Mesendoderm (in vitro differentiated cells): ENCODE measurements at regions not wholly inside any gene's neighbourhood (a gene's known extent, or its start where the extent isn't known, plus 50 kb on each side); places are given as distances from the start of the nearest gene placed in this dataset.

Experiments used
- DNase-seq: peaks from one replicate; pipeline ENCODE4 v3.0.0; 2013
- H2AK5ac ChIP-seq: 2 replicates; pipeline ENCODE4 v1.6.1; 2013; ENCODE audit warnings: low read length, inconsistent platforms
- H2BK120ac ChIP-seq: 2 replicates; pipeline ENCODE4 v1.6.1; 2013; ENCODE audit warnings: low read depth, mild to moderate bottlenecking, low read length, moderate library complexity, mixed read lengths
- H2BK15ac ChIP-seq: replicated peaks from 2 replicates; pipeline ENCODE4 v1.6.1; 2013; ENCODE audit warnings: low read depth, mild to moderate bottlenecking, moderate library complexity
- H2BK5ac ChIP-seq: 2 replicates; pipeline ENCODE4 v1.6.1; 2013; ENCODE audit warnings: low read length, inconsistent platforms
- H3K18ac ChIP-seq: 2 replicates; pipeline ENCODE4 v1.6.1; 2013; ENCODE audit warnings: mild to moderate bottlenecking, low read length, mixed read lengths
- H3K23ac ChIP-seq: one replicate; pipeline ENCODE4 v1.6.1; 2013; ENCODE audit warnings: low read length
- H3K27ac ChIP-seq: 2 replicates; pipeline ENCODE4 v1.5.1; 2013; ENCODE audit warnings: low read depth, mild to moderate bottlenecking, inconsistent platforms, low read length, moderate library complexity
- H3K27me3 ChIP-seq: 2 replicates; pipeline ENCODE4 v1.6.1; 2013; ENCODE audit warnings: low read length, control low read depth, mild to moderate bottlenecking, inconsistent platforms; ENCODE audit not compliant: insufficient read depth, poor library complexity
- H3K36me3 ChIP-seq: 2 replicates; pipeline ENCODE4 v1.6.1; 2013; ENCODE audit warnings: low read length, inconsistent platforms; ENCODE audit not compliant: control insufficient read depth, insufficient read depth
- H3K4ac ChIP-seq: one replicate; pipeline ENCODE4 v1.6.1; 2013; ENCODE audit warnings: low read depth, mild to moderate bottlenecking, low read length, moderate library complexity
- H3K4me1 ChIP-seq: 2 replicates; pipeline ENCODE4 v1.6.1; 2013; ENCODE audit warnings: low read depth, low read length, inconsistent platforms; ENCODE audit not compliant: control insufficient read depth
- H3K4me2 ChIP-seq: 2 replicates; pipeline ENCODE4 v1.6.1; 2013; ENCODE audit warnings: low read length
- H3K4me3 ChIP-seq: 2 replicates; pipeline ENCODE4 v1.5.1; 2013; ENCODE audit warnings: mild to moderate bottlenecking, low read length
- H3K56ac ChIP-seq: one replicate; pipeline ENCODE4 v1.6.1; 2013; ENCODE audit warnings: low read length
- H3K79me1 ChIP-seq: 2 replicates; pipeline ENCODE4 v1.6.1; 2013; ENCODE audit warnings: low read length, inconsistent platforms
- H3K79me2 ChIP-seq: 2 replicates; pipeline ENCODE4 v1.6.1; 2013; ENCODE audit warnings: mild to moderate bottlenecking, low read length; ENCODE audit not compliant: control insufficient read depth, insufficient read depth
- H3K9ac ChIP-seq: 2 replicates; pipeline ENCODE4 v1.6.1; 2013; ENCODE audit warnings: low read length, inconsistent platforms
- H4K5ac ChIP-seq: one replicate; pipeline ENCODE4 v1.6.1; 2013; ENCODE audit warnings: low read length
- H4K8ac ChIP-seq: one replicate; pipeline ENCODE4 v1.6.1; 2013; ENCODE audit warnings: low read depth, mild to moderate bottlenecking, control low read depth, low read length, moderate library complexity
- WGBS: extraction: QIAGEN DNeasy Blood & Tissue Kit; methylation state at CpG from one replicate; pipeline ENCODE4 v1.1.7; 2013; ENCODE audit warnings: low lambda C conversion rate, missing lambda C conversion rate; ENCODE audit not compliant: insufficient coverage; ENCODE audit errors: extremely low coverage; 5-methylcytosine and 5-hydroxymethylcytosine counted together

DNA sequence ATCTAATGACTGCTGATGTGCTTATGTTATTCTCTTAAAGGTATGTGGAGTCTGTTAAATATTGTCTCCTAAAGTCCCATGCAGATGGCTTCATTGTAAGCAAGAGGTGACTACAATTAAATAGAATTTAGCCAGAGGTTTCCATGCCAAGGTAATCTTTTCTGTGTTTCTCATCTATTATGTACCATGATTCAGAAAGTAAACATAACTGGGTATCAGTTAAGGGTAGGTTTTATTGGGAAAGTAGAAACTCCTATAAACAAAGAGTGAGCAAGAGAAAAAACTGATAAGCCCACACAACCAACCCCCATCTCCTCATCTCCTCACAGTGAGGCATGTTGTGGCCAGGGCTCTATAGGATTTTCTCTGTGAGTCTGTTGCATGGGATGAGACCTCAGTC, 611.7 kb downstream of the SNAPC1 start:
- H3K79me1 ChIP-seq = no peaks in the 10 kb centered on the region
- no peak overlapping the region for H3K9ac ChIP-seq
- no peak overlapping the region for H2BK15ac ChIP-seq
- H3K27me3 ChIP-seq = no peaks in the 10 kb centered on the region
- no peak overlapping the region for H2BK120ac ChIP-seq
- H4K8ac ChIP-seq = no peak overlapping the region
- no peaks in the 10 kb centered on the region for H3K79me2 ChIP-seq
- no peak for DNase-seq
- no peak overlapping the region for H3K4ac ChIP-seq
- H3K56ac ChIP-seq = no peak overlapping the region
- H3K4me1 ChIP-seq = no peaks in the 10 kb centered on the region
- H3K23ac ChIP-seq = no peak overlapping the region
- H3K27ac ChIP-seq = no peak overlapping the region
- H3K36me3 ChIP-seq = no peaks in the 10 kb centered on the region
- no peak overlapping the region for H2BK5ac ChIP-seq
- no peak overlapping the region for H4K5ac ChIP-seq
- no peak overlapping the region for H3K18ac ChIP-seq
- no peak overlapping the region for H3K4me3 ChIP-seq
- no peak overlapping the region for H2AK5ac ChIP-seq
- H3K4me2 ChIP-seq = no peak overlapping the region

DNA sequence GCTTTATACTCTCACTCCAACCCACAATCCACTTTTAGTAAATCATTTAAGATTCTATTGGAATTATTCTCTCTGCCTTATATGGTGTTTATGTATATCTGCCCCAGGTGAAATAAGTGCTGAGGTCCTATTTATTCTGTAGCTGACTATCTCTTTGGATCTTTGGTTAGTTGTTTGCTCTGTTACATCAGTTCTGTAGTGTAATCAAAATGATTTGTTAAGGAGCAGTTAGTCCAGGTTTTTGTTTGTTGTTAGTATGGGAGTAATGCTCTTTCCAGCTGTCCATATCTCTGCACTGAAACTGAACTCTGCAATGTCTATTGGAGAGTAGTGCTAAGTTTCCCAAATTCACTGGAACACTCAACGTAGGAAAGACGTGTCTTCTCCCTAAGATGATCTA, 615.8 kb downstream of the SNAPC1 start:
- no peak for DNase-seq
- no peak overlapping the region for H3K18ac ChIP-seq
- H3K79me1 ChIP-seq = no peaks in the 10 kb centered on the region
- H3K4me1 ChIP-seq = no peaks in the 10 kb centered on the region
- H2BK15ac ChIP-seq = no peak overlapping the region
- H3K27ac ChIP-seq = no peak overlapping the region
- no peak overlapping the region for H2BK5ac ChIP-seq
- H3K4me2 ChIP-seq = no peak overlapping the region
- H4K8ac ChIP-seq = no peak overlapping the region
- H4K5ac ChIP-seq = no peak overlapping the region
- no peak overlapping the region for H3K9ac ChIP-seq
- no peaks in the 10 kb centered on the region for H3K36me3 ChIP-seq
- no peak overlapping the region for H3K23ac ChIP-seq
- H2AK5ac ChIP-seq = no peak overlapping the region
- H3K56ac ChIP-seq = no peak overlapping the region
- WGBS = no CpG with 5 or more reads among the region's 2 CpGs
- no peak overlapping the region for H2BK120ac ChIP-seq
- no peaks in the 10 kb centered on the region for H3K27me3 ChIP-seq
- H3K4ac ChIP-seq = no peak overlapping the region
- no peaks in the 10 kb centered on the region for H3K79me2 ChIP-seq
- H3K4me3 ChIP-seq = no peak overlapping the region

DNA sequence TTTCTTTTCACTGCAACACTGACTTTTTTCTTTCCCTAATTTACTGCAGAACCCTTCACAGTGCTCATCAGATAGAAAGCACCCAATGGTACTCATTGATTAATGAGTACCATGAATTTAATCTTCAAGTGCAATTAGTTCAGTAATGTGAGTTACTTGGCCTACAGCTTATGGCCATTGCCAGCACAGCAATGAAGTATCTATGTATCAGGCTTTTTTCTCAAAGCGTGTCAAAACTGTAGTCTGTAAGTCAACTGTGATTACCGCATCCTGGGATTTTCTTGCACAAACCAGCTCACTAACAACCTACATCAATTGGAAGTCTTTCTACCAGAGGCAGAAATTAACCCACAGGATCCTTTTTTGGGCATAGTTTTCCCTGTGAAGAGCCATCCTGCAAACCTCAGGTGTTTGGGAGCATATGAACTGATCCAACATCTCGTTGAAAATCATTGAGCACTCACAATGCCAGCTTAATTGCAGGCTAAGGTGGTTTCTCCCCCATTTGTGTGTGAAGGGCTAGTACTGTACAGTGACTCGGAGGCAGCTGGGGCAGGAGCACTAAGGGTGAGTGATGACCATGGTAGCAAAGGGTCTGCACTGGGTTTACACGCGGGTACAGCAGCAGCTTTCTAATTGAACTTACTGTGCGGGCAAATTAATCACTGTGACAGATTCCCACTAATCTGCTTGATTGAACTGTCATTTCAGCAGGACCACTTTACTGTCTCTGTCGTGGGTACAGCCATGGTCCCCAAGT, 619.3 kb downstream of the SNAPC1 start:
- Histone ChIP-seq H3K27ac (no peak overlapping the region), H2BK5ac (no peak overlapping the region), H3K23ac (no peak overlapping the region), H3K36me3 (no peaks in the 10 kb centered on the region), H3K18ac (no peak overlapping the region), H3K4ac (no peak overlapping the region), H3K4me3 (no peak overlapping the region), H2BK15ac (no peak overlapping the region), H3K27me3 (no peaks in the 10 kb centered on the region), H3K56ac (no peak overlapping the region), H3K4me1 (no peaks in the 10 kb centered on the region), H3K9ac (no peak overlapping the region), H3K4me2 (no peak overlapping the region), H3K79me2 (no peaks in the 10 kb centered on the region), H4K8ac (no peak overlapping the region), H2BK120ac (no peak overlapping the region), H4K5ac (no peak overlapping the region), H3K79me1 (no peaks in the 10 kb centered on the region), H2AK5ac (no peak overlapping the region)
- no CpG with 5 or more reads among the region's 8 CpGs for WGBS
- no peak for DNase-seq

DNA sequence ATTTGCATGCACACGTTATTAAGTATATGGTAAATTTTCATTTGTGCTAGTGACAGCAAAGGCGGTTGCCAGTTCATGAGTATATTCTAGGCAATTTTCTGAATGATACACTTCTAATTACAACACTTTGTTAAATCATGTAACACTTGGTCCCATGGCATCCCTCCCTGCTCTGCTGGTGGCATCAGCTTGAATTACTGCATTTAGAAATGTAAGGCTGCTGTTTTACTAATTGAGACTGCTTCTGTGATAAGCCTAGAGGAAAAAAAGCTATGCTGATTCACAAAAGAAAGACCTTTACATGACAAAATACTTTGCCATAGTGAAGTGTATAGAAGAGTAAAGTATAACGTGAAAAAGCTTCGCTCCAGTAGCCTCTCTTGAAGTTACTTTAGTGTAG, 636.1 kb downstream of the KCNH5 start:
- Histone ChIP-seq H3K23ac (no peak overlapping the region), H4K8ac (no peak overlapping the region), H3K36me3 (no peaks in the 10 kb centered on the region), H2BK15ac (no peak overlapping the region), H2AK5ac (no peak overlapping the region), H3K4me1 (no peaks in the 10 kb centered on the region), H3K27me3 (no peaks in the 10 kb centered on the region), H2BK5ac (no peak overlapping the region), H3K79me1 (no peaks in the 10 kb centered on the region), H3K79me2 (no peaks in the 10 kb centered on the region), H3K4ac (no peak overlapping the region), H2BK120ac (no peak overlapping the region), H3K18ac (no peak overlapping the region), H3K27ac (no peak overlapping the region), H3K56ac (no peak overlapping the region), H3K4me3 (no peak overlapping the region), H3K9ac (no peak overlapping the region), H4K5ac (no peak overlapping the region), H3K4me2 (no peak overlapping the region)
- WGBS = no CpG with 5 or more reads among the region's 4 CpGs
- no peak for DNase-seq

DNA sequence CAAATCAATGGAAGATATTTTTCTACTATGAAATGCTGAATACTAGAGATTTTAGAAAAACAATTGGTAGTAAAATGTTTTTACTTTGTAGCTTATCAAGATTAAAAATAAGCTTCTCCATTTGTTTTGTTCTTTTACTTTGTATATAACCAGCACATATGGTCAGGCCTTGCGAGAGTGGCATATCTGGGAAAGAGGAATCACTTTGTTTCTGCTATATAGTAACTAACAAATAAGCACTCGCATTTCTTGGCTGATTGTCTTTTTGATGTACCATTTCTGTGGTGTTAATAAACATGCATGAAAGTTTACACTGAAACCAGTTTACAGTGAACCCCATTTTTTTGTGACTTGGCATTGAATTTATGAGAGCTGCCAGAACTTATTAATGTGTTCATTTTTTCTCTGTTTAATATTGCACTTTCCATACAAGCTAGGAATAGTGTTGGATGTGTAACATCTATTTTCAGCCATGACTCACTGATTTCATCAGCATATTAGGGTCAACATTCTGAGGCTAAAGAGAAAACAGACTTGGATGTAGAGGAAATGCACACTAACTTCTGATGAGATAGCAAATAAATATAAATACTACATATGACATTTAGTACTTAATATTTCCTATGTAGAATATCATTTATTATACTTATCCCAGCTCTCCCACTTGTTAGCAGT, 635.5 kb downstream of the KCNH5 start:
- Histone ChIP-seq H3K27me3 (no peaks in the 10 kb centered on the region), H2BK120ac (no peak overlapping the region), H3K4me3 (no peak overlapping the region), H3K27ac (no peak overlapping the region), H3K18ac (no peak overlapping the region), H3K4me1 (no peaks in the 10 kb centered on the region), H3K79me1 (no peaks in the 10 kb centered on the region), H2AK5ac (no peak overlapping the region), H4K8ac (no peak overlapping the region), H3K56ac (no peak overlapping the region), H4K5ac (no peak overlapping the region), H3K36me3 (no peaks in the 10 kb centered on the region), H3K4ac (no peak overlapping the region), H2BK15ac (no peak overlapping the region), H2BK5ac (no peak overlapping the region), H3K9ac (no peak overlapping the region), H3K79me2 (no peaks in the 10 kb centered on the region), H3K23ac (no peak overlapping the region), H3K4me2 (no peak overlapping the region)
- DNase-seq = no peak
- no CpG with 5 or more reads among the region's 2 CpGs for WGBS

DNA sequence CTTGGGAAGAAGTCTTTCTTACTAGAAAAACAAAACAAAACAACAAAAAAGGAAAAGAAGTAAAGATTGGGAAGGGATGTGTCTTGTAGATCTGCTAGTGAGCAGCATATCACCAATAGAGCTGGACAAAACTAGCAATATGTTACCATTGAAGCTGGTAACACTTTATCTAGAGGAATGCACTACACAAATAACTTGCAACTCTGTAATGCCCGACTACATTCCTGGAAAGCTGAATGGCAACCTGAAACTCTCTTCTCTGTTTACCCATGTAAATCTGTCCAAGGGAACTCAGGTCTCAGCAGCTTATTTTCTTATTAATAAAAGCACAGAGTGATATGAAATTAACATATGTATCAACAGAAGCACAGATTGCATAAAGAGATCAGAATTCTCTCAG, 624.4 kb downstream of the KCNH5 start:
- no CpG with 5 or more reads among the region's 1 CpG for WGBS
- no peak for DNase-seq
- H3K23ac ChIP-seq = no peak overlapping the region

More for the DNA sequence above, 624.4 kb downstream of the KCNH5 start:
- Histone ChIP-seq H2AK5ac (no peak overlapping the region), H4K5ac (no peak overlapping the region), H3K4me2 (no peak overlapping the region), H3K79me2 (no peaks in the 10 kb centered on the region), H3K9ac (no peak overlapping the region), H3K4me3 (no peak overlapping the region), H4K8ac (no peak overlapping the region), H2BK15ac (no peak overlapping the region), H3K27ac (no peak overlapping the region), H2BK5ac (no peak overlapping the region), H3K27me3 (no peaks in the 10 kb centered on the region), H3K79me1 (no peaks in the 10 kb centered on the region), H2BK120ac (no peak overlapping the region), H3K56ac (no peak overlapping the region), H3K4ac (no peak overlapping the region), H3K36me3 (no peaks in the 10 kb centered on the region), H3K18ac (no peak overlapping the region), H3K4me1 (no peaks in the 10 kb centered on the region)
